Neural progenitor cell (in vitro differentiated cells): ENCODE measurements at regions not wholly inside any gene's neighbourhood (a gene's known extent, or its start where the extent isn't known, plus 50 kb on each side); places are given as distances from the start of the nearest gene placed in this dataset.

Experiments used
- DNase-seq: peaks from one replicate; pipeline ENCODE4 v3.0.0-alpha.2; 2016; ENCODE audit warnings: low spot score
- H2AFZ ChIP-seq: fragments of 200-600 bp; sonication (generic); replicated peaks from 2 replicates; pipeline ENCODE4 v1.6.1; 2016; ENCODE audit warnings: antibody characterized with exemption
- H3F3A ChIP-seq: fragments of 200-600 bp; sonication (generic); 2 replicates; pipeline ENCODE4 v1.6.1; 2016; ENCODE audit warnings: antibody characterized with exemption, low read depth
- H3K27ac ChIP-seq: fragments of 200-600 bp; sonication (generic); 2 replicates; pipeline ENCODE4 v1.5.1; 2016; ENCODE audit warnings: mild to moderate bottlenecking
- H3K27me3 ChIP-seq: fragments of 200-600 bp; sonication (generic); 2 replicates; pipeline ENCODE4 v1.6.1; 2016; ENCODE audit warnings: mild to moderate bottlenecking, moderate library complexity
- H3K36me3 ChIP-seq: fragments of 200-600 bp; sonication (generic); 2 replicates; pipeline ENCODE4 v1.5.1; 2016
- H3K4me1 ChIP-seq: fragments of 200-600 bp; sonication (generic); 2 replicates; pipeline ENCODE4 v1.6.1; 2016; ENCODE audit warnings: mixed run types
- H3K4me2 ChIP-seq: fragments of 200-600 bp; sonication (generic); 2 replicates; pipeline ENCODE4 v1.6.1; 2016
- H3K4me3 ChIP-seq: fragments of 200-600 bp; sonication (generic); 2 replicates; pipeline ENCODE4 v1.5.1; 2016
- H3K79me2 ChIP-seq: fragments of 200-600 bp; sonication (generic); 2 replicates; pipeline ENCODE4 v1.6.1; 2016; ENCODE audit warnings: low read depth
- H3K9ac ChIP-seq: fragments of 200-600 bp; sonication (generic); 2 replicates; pipeline ENCODE4 v1.6.1; 2016
- H3K9me3 ChIP-seq: fragments of 200-600 bp; sonication (generic); 2 replicates; pipeline ENCODE4 v1.5.1; 2016; ENCODE audit warnings: low read depth
- H4K20me1 ChIP-seq: fragments of 200-600 bp; sonication (generic); 2 replicates; pipeline ENCODE4 v1.6.1; 2016; ENCODE audit warnings: low read depth
- H3K27ac Mint-ChIP-seq: 3 replicates; pipeline ENCODE4 v1.8.0; 2021; ENCODE audit warnings: mixed read lengths
- H3K27me3 Mint-ChIP-seq: 2 replicates; pipeline ENCODE4 v1.8.0; 2022; ENCODE audit warnings: low read depth, mild to moderate bottlenecking, inconsistent platforms, moderate library complexity, mixed read lengths; ENCODE audit not compliant: insufficient read depth
- H3K36me3 Mint-ChIP-seq: 3 replicates; pipeline ENCODE4 v1.8.0; 2021; ENCODE audit warnings: mixed read lengths
- H3K4me1 Mint-ChIP-seq: 3 replicates; pipeline ENCODE4 v1.8.0; 2021; ENCODE audit warnings: mixed read lengths
- H3K4me3 Mint-ChIP-seq: 3 replicates; pipeline ENCODE4 v1.8.0; 2021; ENCODE audit warnings: mild to moderate bottlenecking, moderate library complexity, mixed read lengths
- H3K9me3 Mint-ChIP-seq: 3 replicates; pipeline ENCODE4 v1.8.0; 2020; ENCODE audit warnings: mixed read lengths
- EZH2 ChIP-seq: fragments of 200-600 bp; sonication (generic); IDR thresholded peaks from 2 replicates; pipeline ENCODE4 v1.6.1; 2017; ENCODE audit warnings: antibody characterized with exemption, mild to moderate bottlenecking, moderate library complexity
- EZH2phosphoT487 ChIP-seq: fragments of 200-600 bp; sonication (generic); IDR thresholded peaks from 2 replicates; pipeline ENCODE4 v1.6.1; 2017; ENCODE audit warnings: antibody characterized with exemption
- TF ChIP-seq, protein P1 (sequence below): fragments of 200-600 bp; sonication (generic); IDR thresholded peaks from 2 replicates; pipeline ENCODE4 v1.5.1; 2017; ENCODE audit warnings: antibody characterized with exemption, mild to moderate bottlenecking

DNA sequence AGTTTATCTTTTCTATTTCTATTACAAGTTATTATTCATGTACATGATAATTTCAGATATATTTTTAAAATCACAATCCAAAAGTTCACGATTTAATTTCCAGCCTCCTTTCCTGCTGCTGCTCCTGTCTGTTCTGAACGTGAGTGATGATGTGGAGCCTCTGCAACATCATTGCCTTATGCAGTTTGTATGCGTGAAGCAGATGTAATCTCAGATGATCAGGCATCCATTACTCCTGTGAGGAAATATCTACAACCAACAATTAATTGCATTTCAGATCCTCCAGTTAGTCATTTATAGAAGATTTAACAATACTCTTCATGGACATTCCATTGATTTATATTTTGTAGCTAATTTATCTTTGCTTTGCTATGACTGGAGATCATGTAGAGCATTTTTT, 668.7 kb upstream of the EPHA5 start:
- Histone ChIP-seq H4K20me1 (no peaks in the 10 kb centered on the region), H2AFZ (no peak overlapping the region), H3K9ac (no peak overlapping the region), H3K36me3 (no peaks in the 10 kb centered on the region), H3K79me2 (no peaks in the 10 kb centered on the region), H3K4me1 (no peaks in the 10 kb centered on the region), H3F3A (peaks cover 9% of the 10 kb centered on the region), H3K27me3 (no peaks in the 10 kb centered on the region), H3K9me3 (no peaks in the 10 kb centered on the region), H3K4me2 (no peak overlapping the region), H3K27ac (no peak overlapping the region), H3K4me3 (no peak overlapping the region)
- H3K27ac Mint-ChIP-seq = no peak overlapping the region
- no peaks in the 10 kb centered on the region for H3K36me3 Mint-ChIP-seq
- H3K4me1 Mint-ChIP-seq = no peaks in the 10 kb centered on the region
- no peaks in the 10 kb centered on the region for H3K9me3 Mint-ChIP-seq
- no peak for DNase-seq
- TF ChIP-seq EZH2 (no peak), EZH2phosphoT487 (no peak)
- TF ChIP-seq, protein P1, sequence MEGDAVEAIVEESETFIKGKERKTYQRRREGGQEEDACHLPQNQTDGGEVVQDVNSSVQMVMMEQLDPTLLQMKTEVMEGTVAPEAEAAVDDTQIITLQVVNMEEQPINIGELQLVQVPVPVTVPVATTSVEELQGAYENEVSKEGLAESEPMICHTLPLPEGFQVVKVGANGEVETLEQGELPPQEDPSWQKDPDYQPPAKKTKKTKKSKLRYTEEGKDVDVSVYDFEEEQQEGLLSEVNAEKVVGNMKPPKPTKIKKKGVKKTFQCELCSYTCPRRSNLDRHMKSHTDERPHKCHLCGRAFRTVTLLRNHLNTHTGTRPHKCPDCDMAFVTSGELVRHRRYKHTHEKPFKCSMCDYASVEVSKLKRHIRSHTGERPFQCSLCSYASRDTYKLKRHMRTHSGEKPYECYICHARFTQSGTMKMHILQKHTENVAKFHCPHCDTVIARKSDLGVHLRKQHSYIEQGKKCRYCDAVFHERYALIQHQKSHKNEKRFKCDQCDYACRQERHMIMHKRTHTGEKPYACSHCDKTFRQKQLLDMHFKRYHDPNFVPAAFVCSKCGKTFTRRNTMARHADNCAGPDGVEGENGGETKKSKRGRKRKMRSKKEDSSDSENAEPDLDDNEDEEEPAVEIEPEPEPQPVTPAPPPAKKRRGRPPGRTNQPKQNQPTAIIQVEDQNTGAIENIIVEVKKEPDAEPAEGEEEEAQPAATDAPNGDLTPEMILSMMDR = no peak
- peaks cover 2% of the 10 kb centered on the region for H3K27me3 Mint-ChIP-seq
- no peak overlapping the region for H3K4me3 Mint-ChIP-seq

DNA sequence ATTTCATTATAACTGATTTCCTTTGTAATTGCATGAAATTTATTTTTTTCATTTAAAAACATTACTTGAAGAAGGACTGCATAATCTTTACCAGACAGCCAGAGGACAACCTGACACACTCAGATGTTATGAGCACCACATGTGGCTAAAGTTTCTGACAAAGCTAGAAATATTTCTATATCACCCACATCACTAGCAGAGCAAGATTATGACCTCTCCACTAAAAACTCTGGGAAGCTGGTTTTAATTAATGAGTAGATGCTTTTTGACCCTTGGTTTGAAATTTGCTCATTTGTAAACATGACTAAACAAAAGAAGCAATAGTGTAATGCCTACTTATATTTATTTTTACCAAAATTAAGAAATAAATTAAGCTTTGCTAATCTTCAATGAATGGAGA, 661.5 kb upstream of the EPHA5 start:
- Histone ChIP-seq H3K9me3 (no peaks in the 10 kb centered on the region), H3K27ac (no peak overlapping the region), H3F3A (no peaks in the 10 kb centered on the region), H3K4me2 (no peak overlapping the region), H3K4me1 (peaks cover 7% of the 10 kb centered on the region), H3K27me3 (no peaks in the 10 kb centered on the region), H2AFZ (no peak overlapping the region), H3K79me2 (no peaks in the 10 kb centered on the region), H4K20me1 (no peaks in the 10 kb centered on the region), H3K36me3 (no peaks in the 10 kb centered on the region), H3K9ac (no peak overlapping the region), H3K4me3 (no peak overlapping the region)
- Mint-ChIP-seq H3K4me3 (no peak overlapping the region), H3K4me1 (peaks cover 5% of the 10 kb centered on the region), H3K27me3 (no peaks in the 10 kb centered on the region), H3K27ac (no peak overlapping the region), H3K36me3 (no peaks in the 10 kb centered on the region), H3K9me3 (no peaks in the 10 kb centered on the region)
- TF ChIP-seq EZH2phosphoT487 = no peak
- no peak for TF ChIP-seq EZH2
- DNase-seq = no peak

DNA sequence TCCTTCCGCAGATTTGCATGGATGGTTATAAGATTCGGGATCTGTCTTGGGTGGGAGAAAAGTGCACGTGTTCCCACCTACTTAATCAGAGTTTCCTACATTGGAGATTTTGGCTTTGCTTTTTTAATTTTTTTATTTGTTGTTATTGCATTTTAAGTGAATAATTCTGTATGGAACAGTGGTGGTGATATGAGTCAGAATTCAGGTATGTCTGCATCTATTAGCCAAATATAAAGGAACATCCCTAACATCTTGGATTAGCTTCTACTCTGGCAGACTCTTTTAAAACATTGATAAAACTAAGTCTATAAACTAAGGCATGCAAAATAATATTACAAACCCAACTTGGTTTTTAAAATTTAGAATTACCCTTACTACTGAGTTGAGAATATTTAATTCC, 659.8 kb upstream of the EPHA5 start:
- Histone ChIP-seq H3K4me1 (peaks cover 7% of the 10 kb centered on the region), H3K9me3 (no peaks in the 10 kb centered on the region), H3K27ac (no peak overlapping the region), H3K27me3 (no peaks in the 10 kb centered on the region), H3K4me3 (no peak overlapping the region), H2AFZ (no peak overlapping the region), H3K79me2 (no peaks in the 10 kb centered on the region), H3K36me3 (no peaks in the 10 kb centered on the region), H3K4me2 (no peak overlapping the region), H3F3A (no peaks in the 10 kb centered on the region), H4K20me1 (no peaks in the 10 kb centered on the region), H3K9ac (no peak overlapping the region)
- Mint-ChIP-seq H3K4me3 (no peak overlapping the region), H3K27ac (peak overlapping the region; percentile 50), H3K4me1 (peaks cover 5% of the 10 kb centered on the region), H3K9me3 (no peaks in the 10 kb centered on the region), H3K27me3 (no peaks in the 10 kb centered on the region), H3K36me3 (no peaks in the 10 kb centered on the region)
- no peak for DNase-seq
- TF ChIP-seq EZH2phosphoT487 (no peak), EZH2 (no peak)
- TF ChIP-seq, protein P1 = no peak

DNA sequence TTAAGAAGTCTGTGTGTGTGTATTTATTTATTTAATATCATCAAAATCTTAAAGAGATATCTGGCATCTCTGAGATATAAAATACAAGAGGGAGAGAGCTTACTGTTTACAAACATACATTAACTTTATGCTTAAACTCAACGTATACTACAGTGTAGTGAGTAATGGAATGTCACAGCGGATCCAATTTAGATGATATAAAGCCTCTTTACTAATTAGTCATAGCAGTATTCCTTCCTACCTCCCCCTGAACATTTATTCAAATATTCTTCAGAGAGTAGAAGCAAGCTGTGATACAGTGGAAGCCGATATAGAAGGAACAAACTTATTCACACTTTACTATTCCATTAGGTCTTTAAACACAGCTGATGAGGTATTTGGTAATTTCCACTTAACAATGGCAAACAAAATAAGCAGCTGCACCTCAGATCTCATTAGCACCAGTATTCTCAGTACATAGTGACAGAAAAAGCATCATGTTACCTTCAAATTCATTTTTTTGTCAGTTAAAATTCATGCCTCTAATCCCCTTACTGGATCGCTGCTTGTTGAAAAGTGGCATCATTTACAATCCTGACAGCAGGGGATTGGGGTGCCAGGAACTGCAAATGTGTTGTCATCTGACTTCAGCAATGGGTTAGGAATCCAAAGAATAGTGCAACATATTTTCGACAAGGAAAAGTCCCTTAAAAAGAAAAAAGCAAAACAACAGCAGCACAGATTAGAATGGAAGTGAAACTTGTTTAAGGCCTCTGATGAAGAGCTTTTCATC, 658.7 kb upstream of the EPHA5 start:
- Mint-ChIP-seq H3K36me3 (no peaks in the 10 kb centered on the region), H3K4me1 (peaks cover 5% of the 10 kb centered on the region), H3K27ac (no peak overlapping the region), H3K27me3 (no peaks in the 10 kb centered on the region), H3K9me3 (no peaks in the 10 kb centered on the region), H3K4me3 (no peak overlapping the region)
- H3K9me3 ChIP-seq = no peaks in the 10 kb centered on the region
- H3K36me3 ChIP-seq = no peaks in the 10 kb centered on the region
- H3K79me2 ChIP-seq = no peaks in the 10 kb centered on the region
- no peak overlapping the region for H3K4me2 ChIP-seq
- peaks cover 7% of the 10 kb centered on the region for H3K4me1 ChIP-seq
- H3K9ac ChIP-seq = no peak overlapping the region
- H3F3A ChIP-seq = no peaks in the 10 kb centered on the region
- no peak for TF ChIP-seq EZH2phosphoT487
- TF ChIP-seq, protein P1 = no peak
- no peak for TF ChIP-seq EZH2
- H3K27ac ChIP-seq = no peak overlapping the region
- no peak overlapping the region for H3K4me3 ChIP-seq
- H2AFZ ChIP-seq = peak overlapping the region; percentile 9
- peak; percentile 3 for DNase-seq
- H3K27me3 ChIP-seq = no peaks in the 10 kb centered on the region
- no peaks in the 10 kb centered on the region for H4K20me1 ChIP-seq
